HEK293 (cell line): ENCODE measurements at regions not wholly inside any gene's neighbourhood (a gene's known extent, or its start where the extent isn't known, plus 50 kb on each side); places are given as distances from the start of the nearest gene placed in this dataset.

ENCODE experiments used
- CTCF ChIA-PET: fragments of 350-600 bp; formaldehyde crosslinking; extraction: SDS; loops from one replicate; lab custom pipeline; 2021; ENCODE audit warnings: antibody characterized with exemption; lab: Yijun Ruan, JAX
- POLR2A ChIA-PET: fragments of 300-600 bp; formaldehyde crosslinking; extraction: SDS; loops from one replicate; lab custom pipeline; 2020; ENCODE audit warnings: antibody characterized with exemption, inconsistent platforms; lab: Yijun Ruan, JAX
- H3K27ac ChIP-seq: fragments of 200-500 bp; sonication (Bioruptor generic); 2 replicates; pipeline ENCODE4 v1.5.1; 2014; ENCODE audit warnings: low read depth, low read length, control low read depth, inconsistent platforms; ENCODE audit errors: extremely low read depth
- H3K36me3 ChIP-seq, 2 experiments: fragments of 200-500 bp in 1 of 2; sonication (Bioruptor generic) in 1 of 2; 1 replicate in 1 of 2; 2 replicates in 1 of 2; pipeline ENCODE4 v1.5.1; 2014 to 2017; ENCODE audit warnings: inconsistent platforms in 2 of 2, low read length in 2 of 2; ENCODE audit not compliant: control insufficient read depth in 2 of 2, insufficient read depth in 1 of 2
- H3K4me1 ChIP-seq: fragments of 200-500 bp; sonication (Bioruptor generic); 2 replicates; pipeline ENCODE4 v1.5.1; 2014; ENCODE audit warnings: mild to moderate bottlenecking, low read length, inconsistent platforms; ENCODE audit not compliant: control insufficient read depth, insufficient read depth
- H3K4me3 ChIP-seq: 2 replicates; pipeline ENCODE4 v1.5.1; 2011; ENCODE audit warnings: low read depth, mild to moderate bottlenecking, control low read depth, low read length, moderate library complexity
- H3K9me3 ChIP-seq: fragments of 200-500 bp; sonication (Bioruptor generic); 2 replicates; pipeline ENCODE4 v1.5.1; 2014; ENCODE audit warnings: low read depth, low read length, inconsistent platforms; ENCODE audit not compliant: control insufficient read depth, insufficient read depth
- ATF2 ChIP-seq: fragments of 450-650 bp; formaldehyde crosslinking; IDR thresholded peaks from 2 replicates; pipeline ENCODE4 v1.5.1; 2016; ENCODE audit warnings: missing biosample characterization, missing genetic modification characterization, low read depth
- KLF1 ChIP-seq: fragments of 450-650 bp; formaldehyde crosslinking; IDR thresholded peaks from 2 replicates; pipeline ENCODE4 v1.5.1; 2016; ENCODE audit warnings: missing biosample characterization, missing genetic modification characterization
- PRDM10 ChIP-seq: fragments of 450-650 bp; formaldehyde crosslinking; IDR thresholded peaks from 2 replicates; pipeline ENCODE4 v1.5.1; 2016; ENCODE audit warnings: missing biosample characterization, missing genetic modification characterization
- ZBTB8A ChIP-seq: fragments of 450-650 bp; formaldehyde crosslinking; IDR thresholded peaks from 2 replicates; pipeline ENCODE4 v1.5.1; 2016; ENCODE audit warnings: missing biosample characterization, missing genetic modification characterization
- ZNF121 ChIP-seq: fragments of 450-650 bp; formaldehyde crosslinking; IDR thresholded peaks from 2 replicates; pipeline ENCODE4 v1.5.1; 2016; ENCODE audit warnings: missing biosample characterization, missing genetic modification characterization
- ZNF169 ChIP-seq: fragments of 450-650 bp; formaldehyde crosslinking; IDR thresholded peaks from 2 replicates; pipeline ENCODE4 v1.5.1; 2016; ENCODE audit warnings: missing biosample characterization, missing genetic modification characterization
- ZNF23 ChIP-seq: fragments of 450-650 bp; formaldehyde crosslinking; IDR thresholded peaks from 2 replicates; pipeline ENCODE4 v1.5.1; 2016; ENCODE audit warnings: missing biosample characterization, missing genetic modification characterization, borderline replicate concordance
- ZNF274 ChIP-seq, 2 experiments: fragments of 200-500 bp in 1 of 2; fragments of 450-650 bp in 1 of 2; sonication (Bioruptor generic) in 1 of 2; formaldehyde crosslinking in 1 of 2; IDR thresholded peaks; 2 replicates each; pipeline versions ENCODE4 v1.5.1 to v1.6.1; 2014 to 2016; ENCODE audit warnings: borderline replicate concordance in 1 of 2, inconsistent platforms in 1 of 2, low read length in 1 of 2, missing biosample characterization in 1 of 2, missing genetic modification characterization in 1 of 2
- ZNF280C ChIP-seq: fragments of 450-650 bp; formaldehyde crosslinking; IDR thresholded peaks from 2 replicates; pipeline ENCODE4 v1.5.1; 2016; ENCODE audit warnings: missing biosample characterization, missing genetic modification characterization
- ZNF394 ChIP-seq: fragments of 450-650 bp; formaldehyde crosslinking; IDR thresholded peaks from 2 replicates; pipeline ENCODE4 v1.5.1; 2016; ENCODE audit warnings: missing biosample characterization, missing genetic modification characterization, mild to moderate bottlenecking, moderate library complexity, borderline replicate concordance
- ZNF398 ChIP-seq: fragments of 450-650 bp; formaldehyde crosslinking; IDR thresholded peaks from 2 replicates; pipeline ENCODE4 v1.5.1; 2017; ENCODE audit warnings: missing biosample characterization, missing genetic modification characterization
- ZNF416 ChIP-seq: fragments of 450-650 bp; formaldehyde crosslinking; IDR thresholded peaks from 2 replicates; pipeline ENCODE4 v1.5.1; 2016; ENCODE audit warnings: missing biosample characterization, missing genetic modification characterization
- ZNF518A ChIP-seq: fragments of 450-650 bp; formaldehyde crosslinking; conservative IDR thresholded peaks from 2 replicates; pipeline ENCODE4 v1.5.1; 2016; ENCODE audit warnings: low read depth, missing biosample characterization, missing genetic modification characterization
- ZNF621 ChIP-seq: fragments of 450-650 bp; formaldehyde crosslinking; IDR thresholded peaks from 2 replicates; pipeline ENCODE4 v1.5.1; 2017; ENCODE audit warnings: missing biosample characterization, missing genetic modification characterization
- ZNF639 ChIP-seq: fragments of 450-650 bp; formaldehyde crosslinking; IDR thresholded peaks from 2 replicates; pipeline ENCODE4 v1.5.1; 2016; ENCODE audit warnings: missing biosample characterization, missing genetic modification characterization
- ZNF664 ChIP-seq: fragments of 450-650 bp; formaldehyde crosslinking; IDR thresholded peaks from 2 replicates; pipeline ENCODE4 v1.5.1; 2016; ENCODE audit warnings: missing biosample characterization, missing genetic modification characterization
- ZNF76 ChIP-seq: fragments of 450-650 bp; formaldehyde crosslinking; IDR thresholded peaks from 2 replicates; pipeline ENCODE4; 2016; ENCODE audit warnings: low read depth, missing biosample characterization, missing genetic modification characterization, borderline replicate concordance
- ZNF791 ChIP-seq: fragments of 450-650 bp; formaldehyde crosslinking; IDR thresholded peaks from 2 replicates; pipeline ENCODE4 v1.5.1; 2016; ENCODE audit warnings: missing biosample characterization, missing genetic modification characterization

GRCh38 chr2:172373766-172374165 is 53.6 kb upstream of the ITGA6 start (continued):
- no peak for TF ChIP-seq PRDM10 (tag by site-specific recombination)
- no peak for TF ChIP-seq ZNF394
- TF ChIP-seq ZNF621, result no peak
- TF ChIP-seq ZNF169 (tag by site-specific recombination), result no peak
- TF ChIP-seq KLF1 (tag by site-specific recombination), result no peak
- no peak for TF ChIP-seq ZNF398 (tag by site-specific recombination)
- TF ChIP-seq, all 188 proteins: peak for 0

- Histone ChIP-seq H3K27ac (no peak overlapping the region), H3K9me3 (no peaks in the 10 kb centered on the region), H3K36me3 (no peaks in the 10 kb centered on the region), H3K4me3 (no peak overlapping the region), H3K4me1 (no peaks in the 10 kb centered on the region)
- POLR2A ChIA-PET, result no interaction called here
- CTCF ChIA-PET, result interaction anchor here (0.6 kb wide), 1 partner anchor 1117 kb away, joined by 4 read pairs; no protein-coding TSS in a partner anchor
- no peak for TF ChIP-seq ZNF791
- TF ChIP-seq ZNF664 (tag by site-specific recombination), result no peak
- TF ChIP-seq ATF2 (tag by site-specific recombination), result no peak
- TF ChIP-seq ZNF280C (tag by site-specific recombination), result no peak
- no peak for TF ChIP-seq ZNF274 (IDR thresholded peaks at IDR 0.05; ENCODE audit: low read length)
- no peak for TF ChIP-seq ZNF274 (tag by site-specific recombination; IDR thresholded peaks at IDR 0.05; ENCODE audit: borderline replicate concordance)
- no peak for TF ChIP-seq ZNF639 (tag by site-specific recombination)
- TF ChIP-seq ZBTB8A, result no peak
- TF ChIP-seq ZNF121 (tag by site-specific recombination), result no peak
- no peak for TF ChIP-seq ZNF416 (tag by site-specific recombination)
- TF ChIP-seq ZNF76, result no peak
- no peak for TF ChIP-seq ZNF23 (tag by site-specific recombination)
- TF ChIP-seq ZNF518A, result no peak
Observed at GRCh38 chr2:172374318-172375240, 52.8 kb upstream of the ITGA6 start.
